KOPT-K1 (cell line): ENCODE measurements at regions not wholly inside any gene's neighbourhood (a gene's known extent, or its start where the extent isn't known, plus 50 kb on each side); places are given as distances from the start of the nearest gene placed in this dataset.

ENCODE experiments used
- H3K27ac ChIP-seq: fragments of 200-600 bp; sonication (generic); 2 replicates; pipeline ENCODE4 v1.5.1; 2016; ENCODE audit warnings: antibody characterized with exemption, mild to moderate bottlenecking, low read depth, low read length; ENCODE audit not compliant: poor library complexity, severe bottlenecking
- H3K36me3 ChIP-seq: fragments of 200-600 bp; sonication (generic); 2 replicates; pipeline ENCODE4 v1.5.1; 2017; ENCODE audit warnings: antibody characterized with exemption, mild to moderate bottlenecking, low read length, moderate library complexity; ENCODE audit not compliant: insufficient read depth
- H3K9me3 ChIP-seq: fragments of 200-600 bp; sonication (generic); 2 replicates; pipeline ENCODE4 v1.5.1; 2017; ENCODE audit warnings: antibody characterized with exemption, low read length, mild to moderate bottlenecking; ENCODE audit not compliant: insufficient read depth, poor library complexity, severe bottlenecking

- Histone ChIP-seq H3K36me3 (no peaks in the 10 kb centered on the region), H3K27ac (peak overlapping the region; percentile 32), H3K9me3 (peaks cover 7% of the 10 kb centered on the region)
Observed at GRCh38 chr6:53216301-53216700, 67.7 kb upstream of the GCM1 start.

DNA sequence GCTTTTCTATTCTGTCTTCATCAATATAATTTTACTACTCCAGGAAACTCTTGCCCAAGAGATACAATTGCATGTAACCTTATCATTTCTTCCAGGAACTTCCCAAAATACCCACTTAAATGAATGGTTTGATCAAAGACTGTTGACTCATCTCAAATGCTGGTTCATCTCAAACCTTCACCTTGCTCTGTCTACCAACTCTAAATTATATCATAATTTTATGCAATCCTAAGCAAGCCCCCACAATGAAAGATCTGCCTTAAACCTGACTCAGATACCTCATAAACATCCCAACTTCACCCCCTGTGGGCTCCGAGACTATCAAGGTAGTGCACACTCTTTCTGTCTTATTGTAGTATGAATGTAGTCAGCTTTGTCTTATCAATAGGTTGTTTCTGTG lies 65.5 kb upstream of the GCM1 start:
- Histone ChIP-seq H3K36me3 (no peaks in the 10 kb centered on the region), H3K9me3 (peaks cover 7% of the 10 kb centered on the region), H3K27ac (no peak overlapping the region)

DNA sequence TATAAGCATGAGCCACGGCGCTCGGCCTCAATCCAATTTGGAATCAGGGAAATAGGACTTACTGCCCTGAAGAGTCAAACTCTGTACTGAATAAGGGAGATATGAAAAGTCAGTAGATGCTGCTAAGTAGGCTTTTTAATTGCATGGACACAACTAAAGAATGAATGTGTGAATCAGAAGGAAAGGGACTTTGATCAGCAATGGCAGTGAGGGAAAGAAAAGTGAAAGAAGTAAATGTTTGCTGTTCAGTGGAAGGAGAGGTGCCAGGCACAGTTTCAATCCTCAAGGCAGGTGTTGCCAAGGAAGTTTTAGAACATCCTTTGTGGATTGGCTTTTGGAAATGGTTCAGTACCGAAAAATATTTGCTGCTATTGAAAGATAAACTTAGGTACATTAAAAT lies 62.2 kb upstream of the GCM1 start:
- no peaks in the 10 kb centered on the region for H3K36me3 ChIP-seq
- H3K9me3 ChIP-seq, result peaks cover 7% of the 10 kb centered on the region
- H3K27ac ChIP-seq, result no peak overlapping the region

- Histone ChIP-seq H3K27ac (no peak overlapping the region), H3K9me3 (peaks cover 7% of the 10 kb centered on the region), H3K36me3 (no peaks in the 10 kb centered on the region)
Observed at GRCh38 chr6:53209681-53210080, 61.0 kb upstream of the GCM1 start.

DNA sequence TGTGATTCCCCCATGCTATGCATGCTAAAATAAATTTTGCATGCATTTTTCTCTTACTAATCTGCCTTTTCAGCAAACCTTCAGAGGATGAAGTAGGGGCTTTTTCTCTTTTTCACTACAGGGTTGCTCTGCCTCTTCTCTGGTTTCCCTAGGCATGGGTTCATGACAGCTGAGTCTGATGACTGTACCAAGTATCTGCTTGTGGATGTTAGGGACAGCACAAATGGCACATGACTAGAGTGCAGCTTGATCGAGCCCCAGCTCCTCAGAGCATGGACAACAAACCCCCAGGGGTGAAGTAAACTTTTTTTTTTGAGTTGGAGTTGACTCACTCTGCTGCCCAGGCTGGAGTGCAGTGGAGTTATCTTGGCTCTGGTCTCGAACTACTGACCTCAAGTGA lies 57.1 kb upstream of the GCM1 start:
- no peaks in the 10 kb centered on the region for H3K9me3 ChIP-seq
- H3K27ac ChIP-seq, result no peak overlapping the region
- no peaks in the 10 kb centered on the region for H3K36me3 ChIP-seq

DNA sequence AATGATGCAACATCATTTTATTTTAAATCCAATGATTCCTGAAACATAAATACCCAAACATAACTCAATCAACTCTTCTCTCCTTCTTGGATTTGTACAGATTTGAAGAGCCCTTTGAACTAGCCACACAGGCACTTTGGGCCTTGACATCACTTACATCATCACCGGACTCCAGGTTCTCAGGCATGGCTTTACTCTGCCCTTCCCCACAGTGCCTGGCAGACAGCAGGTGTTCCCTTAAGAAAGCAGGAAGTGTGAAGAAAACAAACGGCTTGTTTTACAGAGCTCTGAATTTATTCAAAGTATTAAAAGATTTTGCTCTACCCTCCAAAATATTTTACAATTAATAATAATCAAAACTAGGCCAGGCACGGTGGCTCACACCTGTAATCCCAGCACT lies 54.8 kb upstream of the GCM1 start:
- Histone ChIP-seq H3K36me3 (no peaks in the 10 kb centered on the region), H3K9me3 (no peaks in the 10 kb centered on the region), H3K27ac (peak overlapping the region; percentile 13)

DNA sequence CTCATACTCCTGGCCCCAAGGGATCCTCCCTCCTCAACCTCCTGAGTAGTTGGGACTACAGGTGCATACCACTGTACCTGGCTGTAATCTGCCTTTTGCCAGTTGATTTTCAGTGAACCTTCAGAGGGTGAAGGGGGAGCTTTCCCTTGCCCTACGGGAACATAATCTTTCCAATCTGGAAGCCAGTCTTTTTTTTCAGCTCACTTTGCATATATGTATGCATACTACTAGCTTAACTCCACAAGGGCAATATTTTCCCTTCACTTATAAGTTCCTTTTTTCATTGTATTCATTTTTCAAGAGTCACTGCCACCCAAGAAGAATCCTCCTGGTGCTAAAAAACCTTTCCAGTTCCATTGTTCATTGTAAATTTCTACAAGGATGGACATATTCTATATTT lies 53.4 kb upstream of the GCM1 start:
- no peak overlapping the region for H3K27ac ChIP-seq
- no peaks in the 10 kb centered on the region for H3K9me3 ChIP-seq
- H3K36me3 ChIP-seq, result no peaks in the 10 kb centered on the region

- Histone ChIP-seq H3K9me3 (no peaks in the 10 kb centered on the region), H3K27ac (no peak overlapping the region), H3K36me3 (no peaks in the 10 kb centered on the region)
Observed at GRCh38 chr6:53201270-53201669, 52.6 kb upstream of the GCM1 start.

GRCh38 chr6:53199765-53200164 lies 51.1 kb upstream of the GCM1 start:
- H3K27ac ChIP-seq, result no peak overlapping the region
- H3K9me3 ChIP-seq, result no peaks in the 10 kb centered on the region
- no peaks in the 10 kb centered on the region for H3K36me3 ChIP-seq

- Histone ChIP-seq H3K27ac (no peak overlapping the region), H3K9me3 (no peaks in the 10 kb centered on the region), H3K36me3 (no peaks in the 10 kb centered on the region)
Observed at GRCh38 chr6:53199156-53199555, 50.5 kb upstream of the GCM1 start.
